Testis (tissue), 2 donors: ENCODE measurements at regions not wholly inside any gene's neighbourhood (a gene's known extent, or its start where the extent isn't known, plus 50 kb on each side); places are given as distances from the start of the nearest gene placed in this dataset.

ENCODE experiments used
- DNase-seq: peaks from one replicate; pipeline ENCODE4 v3.0.0-alpha.2; 2019
- H3K27ac ChIP-seq, 2 donors: fragments of 200-600 bp; sonication (generic); one replicate each; pipeline ENCODE4 v1.5.1; 2019
- H3K27me3 ChIP-seq: fragments of 200-600 bp; sonication (generic); one replicate; pipeline ENCODE4 v1.5.1; 2019
- H3K36me3 ChIP-seq: fragments of 200-600 bp; sonication (generic); one replicate; pipeline ENCODE4 v1.5.1; 2017; ENCODE audit warnings: low read depth; ENCODE audit errors: missing control alignments
- H3K4me1 ChIP-seq: fragments of 200-600 bp; sonication (generic); one replicate; pipeline ENCODE4 v1.5.1; 2019
- H3K4me3 ChIP-seq, 2 donors: fragments of 200-600 bp; sonication (generic); one replicate each; pipeline ENCODE4 v1.5.1; 2017 to 2019
- H3K9me3 ChIP-seq: fragments of 200-600 bp; sonication (generic); one replicate; pipeline ENCODE4 v1.5.1; 2017
- CTCF ChIP-seq, 3 experiments: fragments of 450-650 bp in 2 of 3; fragments of 200-600 bp in 1 of 3; sonication (generic) in 1 of 3; IDR thresholded peaks; one replicate each; pipeline ENCODE4 v1.5.1; 2016 to 2019; ENCODE audit warnings: antibody characterized with exemption in 3 of 3, mild to moderate bottlenecking in 2 of 3, moderate library complexity in 1 of 3
- POLR2A ChIP-seq: fragments of 450-650 bp; IDR thresholded peaks from one replicate; pipeline ENCODE4 v1.6.1; 2017; ENCODE audit warnings: antibody characterized with exemption, mild to moderate bottlenecking, moderate library complexity
- WGBS, 2 donors: methylation state at CpG; one replicate each; pipeline ENCODE4 v1.1.5; 2018; 5-methylcytosine and 5-hydroxymethylcytosine counted together
- intact Hi-C: fragments of 100-400 bp; cut with DNase I; formaldehyde crosslinking; loops from one replicate; pipeline ENCODE4 v1.15.1; 2023; ENCODE audit warnings: low total_unique reads

GRCh38 chr1:30273021-30273325 is 450.4 kb downstream of the MATN1 start:
- intact Hi-C loops, result no loop called here

GRCh38 chr1:30272277-30273020 is 450.9 kb downstream of the MATN1 start:
- H3K4me3 ChIP-seq, result no peak overlapping the region
- no peaks in the 10 kb centered on the region for H3K36me3 ChIP-seq
- H3K27me3 ChIP-seq, result no peaks in the 10 kb centered on the region
- no peak overlapping the region for H3K27ac ChIP-seq
- TF ChIP-seq POLR2A, result no peak
- TF ChIP-seq CTCF (IDR thresholded peaks at IDR 0.05), result no peak
- 69 to 73% methylated on average over 6 of the region's 6 CpGs for WGBS, 2 donors
- intact Hi-C loops, result no loop called here
- H3K4me1 ChIP-seq, result no peaks in the 10 kb centered on the region
- no peaks in the 10 kb centered on the region for H3K9me3 ChIP-seq
- DNase-seq, result no peak

More at GRCh38 chr1:30273021-30273325, 450.4 kb downstream of the MATN1 start:
- TF ChIP-seq CTCF (IDR thresholded peaks at IDR 0.05) (no peak), POLR2A (no peak)
- H3K9me3 ChIP-seq, result no peaks in the 10 kb centered on the region
- H3K27me3 ChIP-seq, result no peaks in the 10 kb centered on the region
- WGBS, 2 donors, result 77 to 100% methylated on average over 1 of the region's 1 CpG
- no peak overlapping the region for H3K4me3 ChIP-seq
- H3K27ac ChIP-seq, result no peak overlapping the region
- no peak for DNase-seq
- H3K36me3 ChIP-seq, result no peaks in the 10 kb centered on the region
- H3K4me1 ChIP-seq, result no peaks in the 10 kb centered on the region

GRCh38 chr1:30271401-30272276 is 451.7 kb downstream of the MATN1 start:
- no peak for DNase-seq
- WGBS, 2 donors, result 76 to 77% methylated on average over 10 of the region's 10 CpGs
- Histone ChIP-seq H3K27me3 (no peaks in the 10 kb centered on the region), H3K9me3 (no peaks in the 10 kb centered on the region), H3K4me3 (no peak overlapping the region), H3K36me3 (no peaks in the 10 kb centered on the region), H3K27ac (no peak overlapping the region), H3K4me1 (no peaks in the 10 kb centered on the region)
- TF ChIP-seq POLR2A (no peak), CTCF (IDR thresholded peaks at IDR 0.05) (no peak)
- intact Hi-C loops, result no loop called here

- no peak overlapping the region for H3K4me3 ChIP-seq
- H3K9me3 ChIP-seq, result no peaks in the 10 kb centered on the region
- 88 to 94% methylated on average over 1 of the region's 1 CpG for WGBS, 2 donors
- TF ChIP-seq POLR2A, result no peak
- TF ChIP-seq CTCF (IDR thresholded peaks at IDR 0.05), result no peak
- intact Hi-C loops, result no loop called here
- H3K36me3 ChIP-seq, result no peaks in the 10 kb centered on the region
- DNase-seq, result no peak
- H3K4me1 ChIP-seq, result no peaks in the 10 kb centered on the region
- no peaks in the 10 kb centered on the region for H3K27me3 ChIP-seq
- H3K27ac ChIP-seq, result no peak overlapping the region
These were observed 452.9 kb downstream of the MATN1 start for GRCh38 chr1:30270461-30270860.
